ENCODE measurements at regions not wholly inside any gene's neighbourhood (a gene's known extent, or its start where the extent isn't known, plus 50 kb on each side); places are given as distances from the start of the nearest gene placed in this dataset.

DNA sequence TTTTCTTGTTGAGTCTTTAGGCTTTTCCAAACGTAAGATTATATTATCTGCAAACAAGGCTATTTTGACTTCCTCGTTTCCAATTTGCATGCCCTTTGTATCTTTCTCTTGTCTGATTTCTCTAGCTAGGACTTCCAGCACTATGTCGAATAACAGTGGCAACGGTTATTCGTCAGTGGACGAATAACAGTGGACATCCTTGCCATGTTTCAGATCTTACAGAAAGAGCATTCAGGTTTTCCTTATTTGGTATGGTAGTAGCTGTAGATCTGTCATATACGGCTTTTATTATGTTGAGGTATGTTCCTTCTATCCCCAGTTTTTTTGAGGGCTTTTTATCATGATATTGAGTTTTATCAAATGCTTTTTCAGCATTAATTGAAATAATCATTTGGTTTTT is 634.6 kb upstream of the ADGRL3 start:
- Mint-ChIP-seq H3K4me3 (no peak overlapping the region), H3K27ac (no peak overlapping the region), H3K4me1 (no peaks in the 10 kb centered on the region), H3K36me3 (no peaks in the 10 kb centered on the region), H3K27me3 (peaks cover 0 to 1% of the 10 kb centered on the region in 2 donors), H3K9me3 (peaks cover 2 to 56% (median 13%) of the 10 kb centered on the region in 5 donors)
- H3K4me1 ChIP-seq (ENCODE audit: insufficient read depth, low read length), result no peaks in the 10 kb centered on the region
- DNase-seq, result no peak
- H3K36me3 ChIP-seq (ENCODE audit: insufficient read depth, low read length), result no peaks in the 10 kb centered on the region
- no peaks in the 10 kb centered on the region for H3K9me3 ChIP-seq (ENCODE audit: low read length)
- no peak overlapping the region for H3K4me3 ChIP-seq (ENCODE audit: low read length)
- H3K27me3 ChIP-seq (ENCODE audit: insufficient read depth, low read length, poor library complexity, severe bottlenecking), result no peaks in the 10 kb centered on the region
- CTCF ChIA-PET, result no interaction called here
- no peak overlapping the region for H3K27ac ChIP-seq (ENCODE audit: low read depth, low read length)
- POLR2A ChIA-PET, result no interaction called here

DNA sequence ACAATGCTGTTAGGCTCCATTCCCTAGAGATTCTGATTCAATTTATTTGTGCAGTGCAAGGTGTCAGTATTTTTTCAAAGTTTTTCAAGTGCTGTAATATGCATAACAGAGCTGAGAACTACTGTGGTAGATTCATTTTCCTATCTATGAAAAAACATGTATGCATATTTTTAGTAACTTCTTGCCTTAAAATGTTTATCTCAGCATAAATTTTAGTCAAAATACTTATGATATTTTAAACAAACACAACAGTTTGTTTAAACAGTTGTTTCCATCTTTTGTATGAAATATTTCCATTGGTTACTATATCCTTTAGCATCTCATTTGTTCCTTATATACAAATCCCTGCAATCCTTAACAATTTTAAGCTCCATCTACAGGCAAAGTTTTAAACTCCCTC is 624.8 kb upstream of the ADGRL3 start:
- Histone ChIP-seq H3K4me1 (ENCODE audit: insufficient read depth, low read length) (no peaks in the 10 kb centered on the region), H3K27me3 (ENCODE audit: insufficient read depth, low read length, poor library complexity, severe bottlenecking) (no peaks in the 10 kb centered on the region), H3K36me3 (ENCODE audit: insufficient read depth, low read length) (no peaks in the 10 kb centered on the region), H3K27ac (ENCODE audit: low read depth, low read length) (no peak overlapping the region), H3K9me3 (ENCODE audit: low read length) (no peaks in the 10 kb centered on the region), H3K4me3 (ENCODE audit: low read length) (no peak overlapping the region)
- POLR2A ChIA-PET, result no interaction called here
- CTCF ChIA-PET, result no interaction called here
- DNase-seq, result no peak
- H3K9me3 Mint-ChIP-seq, result peaks cover 4 to 28% (median 15%) of the 10 kb centered on the region in 5 donors
- H3K4me3 Mint-ChIP-seq, result no peak overlapping the region
- H3K4me1 Mint-ChIP-seq, result no peaks in the 10 kb centered on the region
- no peaks in the 10 kb centered on the region for H3K27me3 Mint-ChIP-seq
- no peak overlapping the region for H3K27ac Mint-ChIP-seq
- no peaks in the 10 kb centered on the region for H3K36me3 Mint-ChIP-seq

DNA sequence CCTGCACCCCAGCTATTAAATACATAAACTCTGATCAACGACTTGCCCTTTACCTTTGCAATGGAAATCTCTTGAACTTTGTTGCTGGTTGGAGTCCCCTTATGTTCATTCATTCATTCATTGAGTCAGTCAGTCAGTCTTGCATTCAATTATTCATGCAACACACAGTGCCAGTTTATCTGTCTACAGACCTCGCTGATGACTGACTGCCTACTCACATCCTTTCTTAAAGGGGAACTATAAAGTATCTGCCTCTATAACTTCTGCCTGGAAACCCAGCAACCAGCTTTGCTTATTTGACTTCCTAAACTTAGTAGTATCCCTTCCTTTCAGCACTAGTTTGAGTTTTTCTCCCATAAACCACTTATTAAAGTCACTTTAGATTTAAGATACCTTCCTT is 620.8 kb upstream of the ADGRL3 start:
- no peaks in the 10 kb centered on the region for H3K4me1 Mint-ChIP-seq
- H3K4me3 ChIP-seq (ENCODE audit: low read length), result no peak overlapping the region
- H3K36me3 ChIP-seq (ENCODE audit: insufficient read depth, low read length), result no peaks in the 10 kb centered on the region
- H3K27ac Mint-ChIP-seq, result no peak overlapping the region
- peaks cover 4 to 38% (median 19%) of the 10 kb centered on the region in 5 donors for H3K9me3 Mint-ChIP-seq
- H3K27ac ChIP-seq (ENCODE audit: low read depth, low read length), result no peak overlapping the region
- no peaks in the 10 kb centered on the region for H3K4me1 ChIP-seq (ENCODE audit: insufficient read depth, low read length)
- no peaks in the 10 kb centered on the region for H3K9me3 ChIP-seq (ENCODE audit: low read length)
- H3K27me3 Mint-ChIP-seq, result no peaks in the 10 kb centered on the region
- DNase-seq, result no peak
- ChIA-PET CTCF (no interaction called here), POLR2A (no interaction called here)
- no peak overlapping the region for H3K4me3 Mint-ChIP-seq
- no peaks in the 10 kb centered on the region for H3K36me3 Mint-ChIP-seq
- no peaks in the 10 kb centered on the region for H3K27me3 ChIP-seq (ENCODE audit: insufficient read depth, low read length, poor library complexity, severe bottlenecking)

DNA sequence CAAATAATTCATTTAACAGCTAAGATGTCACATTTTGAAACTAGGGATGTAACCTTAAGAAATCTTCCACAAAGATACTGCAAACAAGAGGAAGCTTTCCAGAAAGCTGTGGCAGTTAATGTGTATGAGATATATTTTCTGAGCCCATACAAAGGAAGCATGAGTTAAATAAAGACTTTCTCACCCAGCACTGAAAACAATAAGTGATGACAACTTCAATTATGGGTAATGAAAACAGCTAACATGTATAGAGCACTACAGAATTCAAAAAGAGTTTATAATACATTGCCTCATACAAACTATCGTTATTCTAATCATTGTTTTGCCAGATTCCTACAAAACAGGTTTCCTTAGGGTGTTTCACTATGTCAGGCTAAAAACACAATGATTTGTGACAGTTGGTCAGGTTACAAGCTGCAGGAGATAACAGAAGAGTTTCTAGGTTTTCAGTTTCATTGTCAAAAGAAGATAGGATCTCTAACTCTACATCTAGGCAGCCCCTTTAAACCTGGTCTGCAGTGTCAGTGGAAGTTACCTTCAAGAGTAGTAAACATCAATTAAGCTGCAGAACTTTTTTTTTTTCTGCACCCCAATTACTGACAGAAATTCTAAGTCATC is 618.1 kb upstream of the ADGRL3 start:
- no peak overlapping the region for H3K4me3 ChIP-seq (ENCODE audit: low read length)
- ChIA-PET CTCF (no interaction called here), POLR2A (no interaction called here)
- no peak for DNase-seq
- H3K9me3 ChIP-seq (ENCODE audit: low read length), result no peaks in the 10 kb centered on the region
- no peaks in the 10 kb centered on the region for H3K36me3 ChIP-seq (ENCODE audit: insufficient read depth, low read length)
- Mint-ChIP-seq H3K36me3 (no peaks in the 10 kb centered on the region), H3K27me3 (no peaks in the 10 kb centered on the region), H3K9me3 (peaks cover 3 to 32% (median 8%) of the 10 kb centered on the region in 5 donors), H3K4me1 (no peaks in the 10 kb centered on the region), H3K27ac (no peak overlapping the region), H3K4me3 (no peak overlapping the region)
- no peaks in the 10 kb centered on the region for H3K4me1 ChIP-seq (ENCODE audit: insufficient read depth, low read length)
- H3K27ac ChIP-seq (ENCODE audit: low read depth, low read length), result no peak overlapping the region
- H3K27me3 ChIP-seq (ENCODE audit: insufficient read depth, low read length, poor library complexity, severe bottlenecking), result no peaks in the 10 kb centered on the region

DNA sequence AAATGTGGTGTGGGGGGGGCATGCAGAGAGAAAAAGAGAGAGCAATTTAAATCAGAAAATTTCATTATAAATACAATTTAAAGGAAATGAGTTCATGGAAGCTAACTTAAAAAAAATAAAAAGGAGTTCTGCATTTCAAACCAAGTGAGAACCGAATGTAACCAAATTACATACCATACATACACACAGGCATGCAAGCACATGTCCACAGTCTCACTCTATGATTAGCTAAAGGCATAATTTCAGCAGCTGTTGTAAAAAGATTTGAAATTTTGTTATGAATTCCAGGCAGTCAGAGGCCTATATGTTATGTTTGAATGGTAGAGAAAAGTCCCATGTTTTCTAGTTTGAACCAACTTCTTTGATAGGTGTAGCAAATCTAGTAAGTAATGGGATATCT is 611.6 kb upstream of the ADGRL3 start:
- Histone ChIP-seq H3K4me1 (ENCODE audit: insufficient read depth, low read length) (no peaks in the 10 kb centered on the region), H3K4me3 (ENCODE audit: low read length) (no peak overlapping the region), H3K27me3 (ENCODE audit: insufficient read depth, low read length, poor library complexity, severe bottlenecking) (no peaks in the 10 kb centered on the region), H3K27ac (ENCODE audit: low read depth, low read length) (no peak overlapping the region), H3K36me3 (ENCODE audit: insufficient read depth, low read length) (no peaks in the 10 kb centered on the region), H3K9me3 (ENCODE audit: low read length) (no peaks in the 10 kb centered on the region)
- no peaks in the 10 kb centered on the region for H3K27me3 Mint-ChIP-seq
- H3K27ac Mint-ChIP-seq, result no peak overlapping the region
- no peak overlapping the region for H3K4me3 Mint-ChIP-seq
- H3K4me1 Mint-ChIP-seq, result no peaks in the 10 kb centered on the region
- ChIA-PET CTCF (no interaction called here), POLR2A (no interaction called here)
- no peak for DNase-seq
- peaks cover 6 to 38% (median 7%) of the 10 kb centered on the region in 5 donors for H3K9me3 Mint-ChIP-seq
- no peaks in the 10 kb centered on the region for H3K36me3 Mint-ChIP-seq

DNA sequence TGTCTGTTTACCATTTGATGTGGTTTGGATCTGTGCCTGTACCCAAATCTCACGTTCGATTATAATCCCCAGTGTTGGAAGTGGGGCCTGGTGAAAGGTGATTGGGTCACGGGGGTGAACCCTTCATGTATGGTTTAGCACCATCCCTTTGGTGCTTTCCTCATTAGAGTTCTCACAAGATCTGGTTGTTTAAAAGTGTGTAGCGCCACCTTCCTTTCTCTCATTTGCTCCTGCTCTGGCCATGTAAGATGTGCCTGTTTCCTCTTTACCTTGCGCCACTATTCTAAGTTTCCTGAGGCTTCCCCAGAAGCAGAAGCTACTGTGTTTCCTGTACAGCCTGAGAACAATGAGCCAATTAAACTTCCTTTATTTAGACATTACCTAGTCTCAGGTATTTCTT is 610.7 kb upstream of the ADGRL3 start:
- DNase-seq, result no peak
- H3K9me3 ChIP-seq (ENCODE audit: low read length), result no peaks in the 10 kb centered on the region
- no peaks in the 10 kb centered on the region for H3K4me1 ChIP-seq (ENCODE audit: insufficient read depth, low read length)
- Mint-ChIP-seq H3K4me3 (no peak overlapping the region), H3K27me3 (no peaks in the 10 kb centered on the region), H3K4me1 (no peaks in the 10 kb centered on the region), H3K27ac (no peak overlapping the region), H3K36me3 (no peaks in the 10 kb centered on the region), H3K9me3 (peaks cover 6 to 37% (median 7%) of the 10 kb centered on the region in 5 donors)
- ChIA-PET POLR2A (no interaction called here), CTCF (no interaction called here)
- H3K27me3 ChIP-seq (ENCODE audit: insufficient read depth, low read length, poor library complexity, severe bottlenecking), result no peaks in the 10 kb centered on the region
- no peak overlapping the region for H3K27ac ChIP-seq (ENCODE audit: low read depth, low read length)
- H3K36me3 ChIP-seq (ENCODE audit: insufficient read depth, low read length), result no peaks in the 10 kb centered on the region
- H3K4me3 ChIP-seq (ENCODE audit: low read length), result no peak overlapping the region

DNA sequence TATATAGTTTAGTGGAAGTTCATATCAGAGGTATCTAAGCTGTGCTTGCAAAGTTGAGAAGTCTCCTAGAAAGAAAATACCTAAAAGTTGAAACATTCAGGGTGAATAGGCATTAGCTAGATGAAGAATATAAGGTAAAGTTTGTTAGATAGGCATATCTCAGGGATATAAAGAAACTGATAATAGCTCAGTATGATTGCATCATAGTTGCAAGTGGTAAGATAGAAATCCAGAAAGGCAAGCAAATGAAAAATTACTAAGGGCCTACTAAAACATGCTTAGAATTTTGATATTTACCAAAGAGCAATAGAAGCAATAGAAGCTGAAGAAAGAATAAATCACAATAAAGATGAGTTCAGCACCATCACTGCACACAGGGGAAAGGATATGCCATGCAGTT is 610.0 kb upstream of the ADGRL3 start:
- DNase-seq, result no peak
- H3K9me3 Mint-ChIP-seq, result peaks cover 6 to 36% (median 7%) of the 10 kb centered on the region in 5 donors
- H3K27ac Mint-ChIP-seq, result no peak overlapping the region
- no peaks in the 10 kb centered on the region for H3K36me3 Mint-ChIP-seq
- no peaks in the 10 kb centered on the region for H3K4me1 ChIP-seq (ENCODE audit: insufficient read depth, low read length)
- H3K4me1 Mint-ChIP-seq, result no peaks in the 10 kb centered on the region
- no peaks in the 10 kb centered on the region for H3K27me3 ChIP-seq (ENCODE audit: insufficient read depth, low read length, poor library complexity, severe bottlenecking)
- no peak overlapping the region for H3K27ac ChIP-seq (ENCODE audit: low read depth, low read length)
- POLR2A ChIA-PET, result no interaction called here
- no peaks in the 10 kb centered on the region for H3K27me3 Mint-ChIP-seq
- no peak overlapping the region for H3K4me3 ChIP-seq (ENCODE audit: low read length)
- CTCF ChIA-PET, result no interaction called here
- H3K4me3 Mint-ChIP-seq, result no peak overlapping the region
- no peaks in the 10 kb centered on the region for H3K36me3 ChIP-seq (ENCODE audit: insufficient read depth, low read length)
- H3K9me3 ChIP-seq (ENCODE audit: low read length), result no peaks in the 10 kb centered on the region

DNA sequence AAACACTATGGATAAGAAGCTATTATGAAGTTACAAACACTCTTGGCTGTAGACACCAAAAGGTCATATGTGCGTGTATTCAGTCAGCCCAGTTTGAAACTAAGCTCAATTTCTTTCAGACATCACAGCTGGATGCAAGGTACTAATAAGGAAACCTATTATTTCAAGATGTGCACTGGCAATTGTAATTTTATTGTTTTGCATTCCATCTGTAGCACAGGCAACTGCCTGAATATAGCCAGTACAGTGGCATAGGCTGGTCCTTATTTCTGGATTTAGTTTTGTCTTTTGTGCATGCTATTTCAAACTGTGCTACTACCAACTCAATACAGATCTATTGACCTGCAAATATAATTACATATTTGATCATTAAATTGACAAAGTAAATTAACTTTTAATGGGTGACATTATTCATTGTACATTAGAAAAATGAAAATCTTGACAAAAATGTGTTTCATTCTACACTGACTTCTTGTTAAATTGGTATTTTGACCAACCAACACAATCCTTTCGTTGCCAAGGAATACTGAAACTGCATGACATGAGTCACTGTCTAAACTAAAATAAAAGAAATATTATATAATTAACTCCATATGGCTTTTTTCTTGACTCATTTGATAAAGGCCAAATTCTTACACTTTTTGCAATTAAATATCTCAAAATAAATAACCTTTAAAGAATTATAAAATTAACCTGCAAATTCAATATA is 594.3 kb upstream of the ADGRL3 start:
- Mint-ChIP-seq H3K4me1 (no peaks in the 10 kb centered on the region), H3K9me3 (peaks cover 13 to 29% (median 19%) of the 10 kb centered on the region in 5 donors), H3K27ac (no peak overlapping the region), H3K36me3 (no peaks in the 10 kb centered on the region), H3K27me3 (peaks cover 0 to 1% of the 10 kb centered on the region in 2 donors), H3K4me3 (no peak overlapping the region)
- H3K4me3 ChIP-seq (ENCODE audit: low read length), result no peak overlapping the region
- no peaks in the 10 kb centered on the region for H3K27me3 ChIP-seq (ENCODE audit: insufficient read depth, low read length, poor library complexity, severe bottlenecking)
- DNase-seq, result no peak
- H3K27ac ChIP-seq (ENCODE audit: low read depth, low read length), result no peak overlapping the region
- ChIA-PET CTCF (no interaction called here), POLR2A (no interaction called here)
- H3K9me3 ChIP-seq (ENCODE audit: low read length), result no peaks in the 10 kb centered on the region
- H3K36me3 ChIP-seq (ENCODE audit: insufficient read depth, low read length), result no peaks in the 10 kb centered on the region
- H3K4me1 ChIP-seq (ENCODE audit: insufficient read depth, low read length), result no peaks in the 10 kb centered on the region

Data from CD8-positive, alpha-beta memory T cell (primary cell).